ENCODE measurements at regions not wholly inside any gene's neighbourhood (a gene's known extent, or its start where the extent isn't known, plus 50 kb on each side); places are given as distances from the start of the nearest gene placed in this dataset.

- no peak for TF ChIP-seq AHDC1 (CRISPR knock-in tag; IDR thresholded peaks at IDR 0.05; ENCODE audit: borderline replicate concordance)
- TF ChIP-seq TCF7 (IDR thresholded peaks at IDR 0.05; ENCODE audit: low read depth) = no peak
- TF ChIP-seq ZFP36L1 (CRISPR knock-in tag; IDR thresholded peaks at IDR 0.05) = no peak
- TF ChIP-seq MNT (IDR thresholded peaks at IDR 0.05) = no peak
- TF ChIP-seq SATB2 (CRISPR knock-in tag; IDR thresholded peaks at IDR 0.05) = no peak
- peak; percentile 99 for TF ChIP-seq PITX1 (CRISPR knock-in tag; IDR thresholded peaks at IDR 0.05)
- no peak for TF ChIP-seq TEF (CRISPR knock-in tag; IDR thresholded peaks at IDR 0.05)
- TF ChIP-seq MIXL1 (CRISPR knock-in tag; IDR thresholded peaks at IDR 0.05) = 0 out of 2 replicates have a peak, but pooled peaks have one; percentile 33
- TF ChIP-seq ZNF788 (CRISPR knock-in tag; IDR thresholded peaks at IDR 0.05; ENCODE audit: borderline replicate concordance) = peak; percentile 59; the same call in 1 of the 2 replicates
- no peak for TF ChIP-seq ZNF256 (CRISPR knock-in tag; conservative IDR thresholded peaks at IDR 0.05)
- TF ChIP-seq ARID5B (CRISPR knock-in tag; IDR thresholded peaks at IDR 0.05) = peak; percentile 50; the same call in 1 of the 2 replicates
- no peak for TF ChIP-seq SNAPC2 (CRISPR knock-in tag; IDR thresholded peaks at IDR 0.05)
- TF ChIP-seq HDAC1 (CRISPR knock-in tag; IDR thresholded peaks at IDR 0.05) = peak; percentile 41; the same call in 1 of the 2 replicates
- TF ChIP-seq ZBTB7B (CRISPR knock-in tag; IDR thresholded peaks at IDR 0.05) = no peak
- peak; percentile 44 for TF ChIP-seq PHF5A (CRISPR knock-in tag; IDR thresholded peaks at IDR 0.05; ENCODE audit: low read depth, unreplicated experiment)
- TF ChIP-seq NFYC (CRISPR knock-in tag; IDR thresholded peaks at IDR 0.05) = 0 out of 2 replicates have a peak, but pooled peaks have one; percentile 9
- 0 out of 2 replicates have a peak, but pooled peaks have one; percentile 44 for TF ChIP-seq ZNF441 (CRISPR knock-in tag; IDR thresholded peaks at IDR 0.05; ENCODE audit: borderline replicate concordance)
- no peak for TF ChIP-seq GFI1 (CRISPR knock-in tag; IDR thresholded peaks at IDR 0.05; ENCODE audit: borderline replicate concordance)
These were observed 268.7 kb downstream of the XXYLT1 start (continued) for GRCh38 chr3:195001961-195002861.
